B cell (primary cell): ENCODE measurements at regions not wholly inside any gene's neighbourhood (a gene's known extent, or its start where the extent isn't known, plus 50 kb on each side); places are given as distances from the start of the nearest gene placed in this dataset.

Experiments used
- EZH2 ChIP-seq: IDR thresholded peaks from 2 replicates; pipeline ENCODE4 v1.6.1; 2012; ENCODE audit warnings: borderline replicate concordance, low read depth, mild to moderate bottlenecking, moderate library complexity, low read length; ENCODE audit not compliant: insufficient read depth, poor library complexity, severe bottlenecking
- TF ChIP-seq, protein P1 (sequence below): fragments of 200-600 bp; IDR thresholded peaks from one replicate; pipeline ENCODE4 v1.8.0; 2022; ENCODE audit warnings: antibody characterized with exemption, mild to moderate bottlenecking

DNA sequence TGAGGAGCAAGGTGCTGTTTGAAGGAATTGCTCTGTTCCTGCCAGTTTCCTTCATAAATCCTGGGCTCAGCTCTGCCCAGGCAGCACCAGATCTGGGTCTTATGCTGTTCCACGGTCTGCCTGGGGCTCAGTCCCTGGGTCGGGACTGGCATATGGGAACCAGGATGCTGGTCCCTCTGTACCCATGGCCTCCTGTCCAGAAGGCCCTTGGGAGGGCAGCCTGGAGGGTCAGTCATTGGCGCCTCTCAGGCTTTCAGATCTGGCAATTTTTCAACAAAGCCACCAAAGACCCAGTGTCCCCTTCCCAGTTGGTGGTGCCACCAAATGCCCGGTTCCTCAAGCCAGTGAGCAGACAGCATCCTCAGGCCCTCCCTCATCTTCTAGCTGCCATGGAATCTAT lies 232.7 kb upstream of the SULF2 start:
- TF ChIP-seq, protein P1, sequence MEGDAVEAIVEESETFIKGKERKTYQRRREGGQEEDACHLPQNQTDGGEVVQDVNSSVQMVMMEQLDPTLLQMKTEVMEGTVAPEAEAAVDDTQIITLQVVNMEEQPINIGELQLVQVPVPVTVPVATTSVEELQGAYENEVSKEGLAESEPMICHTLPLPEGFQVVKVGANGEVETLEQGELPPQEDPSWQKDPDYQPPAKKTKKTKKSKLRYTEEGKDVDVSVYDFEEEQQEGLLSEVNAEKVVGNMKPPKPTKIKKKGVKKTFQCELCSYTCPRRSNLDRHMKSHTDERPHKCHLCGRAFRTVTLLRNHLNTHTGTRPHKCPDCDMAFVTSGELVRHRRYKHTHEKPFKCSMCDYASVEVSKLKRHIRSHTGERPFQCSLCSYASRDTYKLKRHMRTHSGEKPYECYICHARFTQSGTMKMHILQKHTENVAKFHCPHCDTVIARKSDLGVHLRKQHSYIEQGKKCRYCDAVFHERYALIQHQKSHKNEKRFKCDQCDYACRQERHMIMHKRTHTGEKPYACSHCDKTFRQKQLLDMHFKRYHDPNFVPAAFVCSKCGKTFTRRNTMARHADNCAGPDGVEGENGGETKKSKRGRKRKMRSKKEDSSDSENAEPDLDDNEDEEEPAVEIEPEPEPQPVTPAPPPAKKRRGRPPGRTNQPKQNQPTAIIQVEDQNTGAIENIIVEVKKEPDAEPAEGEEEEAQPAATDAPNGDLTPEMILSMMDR, result no peak
- no peak for TF ChIP-seq EZH2
